Activated CD4-positive, alpha-beta T cell treated with anti-CD3 and anti-CD28 coated beads, Interleukin-2, amount 10 ng/mL, durations not matched to agents 7 days and 5 days (primary cell): ENCODE measurements at regions not wholly inside any gene's neighbourhood (a gene's known extent, or its start where the extent isn't known, plus 50 kb on each side); places are given as distances from the start of the nearest gene placed in this dataset.
"Not testable (repeated sequence)": the region's sequence is repeated elsewhere in the genome, so short reads cannot be mapped to it uniquely, and the experiment has no call there.

Experiments
- CTCF ChIA-PET: fragments of 350-600 bp; sonication (Branson Sonifier 250); formaldehyde crosslinking; loops from one replicate; lab custom pipeline; 2021; ENCODE audit warnings: antibody characterized with exemption; lab: Charles Lee
- POLR2A ChIA-PET: fragments of 350-600 bp; sonication (Branson Sonifier 250); formaldehyde crosslinking; loops from one replicate; lab custom pipeline; 2021; ENCODE audit warnings: antibody characterized with exemption; lab: Charles Lee
- DNase-seq: peaks from one replicate; pipeline ENCODE4 v3.0.0-alpha.2; 2020
- H3K27ac Mint-ChIP-seq: one replicate; pipeline ENCODE4 v1.8.0; 2021; ENCODE audit warnings: mild to moderate bottlenecking, moderate library complexity, mixed read lengths
- H3K27me3 Mint-ChIP-seq: one replicate; pipeline ENCODE4 v1.8.0; 2021; ENCODE audit warnings: mixed read lengths
- H3K36me3 Mint-ChIP-seq: one replicate; pipeline ENCODE4 v1.8.0; 2021; ENCODE audit warnings: low read depth, mixed read lengths
- H3K4me1 Mint-ChIP-seq: one replicate; pipeline ENCODE4 v1.8.0; 2021; ENCODE audit warnings: mixed read lengths
- H3K4me3 Mint-ChIP-seq: one replicate; pipeline ENCODE4 v1.8.0; 2021; ENCODE audit warnings: mild to moderate bottlenecking, moderate library complexity, mixed read lengths
- H3K9me3 Mint-ChIP-seq: one replicate; pipeline ENCODE4 v1.8.0; 2021; ENCODE audit warnings: mixed read lengths

GRCh38 chr11:93059117-93059957, 89.9 kb downstream of the MTNR1B start:
- H3K4me1 Mint-ChIP-seq = peaks cover 3% of the 10 kb centered on the region
- H3K9me3 Mint-ChIP-seq = peaks cover 4% of the 10 kb centered on the region
- H3K27ac Mint-ChIP-seq = no peak overlapping the region
- H3K36me3 Mint-ChIP-seq = no peaks in the 10 kb centered on the region
- peaks cover 1% of the 10 kb centered on the region for H3K27me3 Mint-ChIP-seq
- H3K4me3 Mint-ChIP-seq = no peak overlapping the region
- DNase-seq = no peak
- CTCF ChIA-PET = no interaction called here
- POLR2A ChIA-PET = no interaction called here

GRCh38 chr11:93063086-93063485, 93.6 kb downstream of the MTNR1B start:
- Mint-ChIP-seq H3K27me3 (peaks cover 1% of the 10 kb centered on the region), H3K36me3 (no peaks in the 10 kb centered on the region), H3K9me3 (no peaks in the 10 kb centered on the region), H3K4me1 (no peaks in the 10 kb centered on the region), H3K4me3 (no peak overlapping the region), H3K27ac (no peak overlapping the region)
- no peak for DNase-seq
- POLR2A ChIA-PET = no interaction called here
- CTCF ChIA-PET = no interaction called here

DNA sequence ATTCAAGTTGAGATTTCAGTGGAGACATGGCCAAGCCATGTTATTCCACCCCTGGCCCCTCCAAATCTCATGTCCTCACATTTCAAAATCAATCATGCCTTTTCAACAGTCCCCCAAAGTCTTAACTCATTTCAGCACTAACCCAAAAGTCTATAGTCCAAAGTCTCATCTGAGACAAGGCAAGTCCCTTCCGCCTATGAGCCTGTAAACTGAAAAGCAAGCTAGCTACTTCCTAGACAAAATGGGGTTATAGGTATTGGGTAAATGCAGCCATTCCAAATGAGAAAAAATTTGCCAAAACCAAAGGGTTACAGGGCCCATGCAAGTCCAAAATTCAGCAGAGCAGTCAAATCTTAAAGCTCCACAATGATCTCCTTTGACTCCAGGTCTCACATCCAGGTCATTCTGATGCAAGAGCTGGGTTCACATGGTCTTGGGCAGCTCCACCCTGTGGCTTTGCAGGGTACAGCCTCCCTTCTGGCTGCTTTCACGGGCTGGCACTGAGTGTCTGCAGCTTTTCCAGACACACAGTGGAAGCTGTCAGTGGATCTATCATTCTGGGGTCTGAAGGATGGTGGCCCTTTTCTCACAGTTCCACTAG, 95.7 kb downstream of the MTNR1B start:
- POLR2A ChIA-PET, H3K4me1 Mint-ChIP-seq, H3K9me3 Mint-ChIP-seq, H3K27ac Mint-ChIP-seq, H3K4me3 Mint-ChIP-seq, DNase-seq, H3K27me3 Mint-ChIP-seq, H3K36me3 Mint-ChIP-seq: not testable (repeated sequence)
- CTCF ChIA-PET = interaction anchor here (0.6 kb wide), 1 partner anchor 12 kb away, joined by 3 read pairs; no protein-coding TSS in a partner anchor

- CTCF ChIA-PET = interaction anchor here (1.4 kb wide), 1 partner anchor 14 kb away, joined by 3 read pairs; no protein-coding TSS in a partner anchor
- POLR2A ChIA-PET = no interaction called here
These were observed 98.5 kb downstream of the MTNR1B start for GRCh38 chr11:93067881-93068390.

DNA sequence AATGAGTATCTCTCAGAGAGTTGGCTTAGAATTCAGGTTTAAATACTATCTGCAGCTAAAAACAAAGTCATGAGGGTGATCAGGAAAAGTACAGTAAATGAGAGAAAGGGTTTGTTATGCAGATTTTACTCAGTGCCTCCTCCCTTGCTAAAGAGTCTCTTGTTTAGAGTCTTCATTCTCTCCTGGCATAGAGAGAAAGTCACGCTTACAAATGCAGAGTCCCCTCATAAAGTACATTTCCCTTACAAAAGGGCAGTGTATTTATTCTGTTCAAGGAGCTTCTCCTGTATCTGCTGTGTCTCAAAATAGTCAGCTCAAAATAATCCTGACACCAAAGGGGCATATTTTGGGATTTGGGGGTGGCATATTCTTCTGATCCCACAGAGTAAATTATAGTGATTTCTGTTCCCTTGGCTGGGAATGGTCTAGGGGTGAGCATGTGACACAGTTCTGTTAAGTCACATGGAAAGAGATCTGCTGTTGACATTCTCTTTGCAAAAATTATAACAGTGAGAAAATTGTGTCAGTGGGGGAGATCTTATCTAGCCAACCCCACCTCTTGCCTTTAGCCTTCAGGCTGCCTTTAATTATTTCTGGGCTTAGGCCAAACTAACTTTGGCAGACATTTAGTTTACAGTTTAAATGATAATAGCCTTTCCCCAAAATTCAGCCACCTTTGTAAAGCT, 102.9 kb downstream of the MTNR1B start:
- no peak overlapping the region for H3K4me3 Mint-ChIP-seq
- H3K27ac Mint-ChIP-seq = no peak overlapping the region
- CTCF ChIA-PET = no interaction called here
- H3K27me3 Mint-ChIP-seq = peaks cover 8% of the 10 kb centered on the region
- no peaks in the 10 kb centered on the region for H3K36me3 Mint-ChIP-seq
- POLR2A ChIA-PET = no interaction called here
- H3K9me3 Mint-ChIP-seq = no peaks in the 10 kb centered on the region
- H3K4me1 Mint-ChIP-seq = no peaks in the 10 kb centered on the region
- no peak for DNase-seq

More at GRCh38 chr11:93067881-93068390, 98.5 kb downstream of the MTNR1B start:
- Mint-ChIP-seq H3K36me3 (no peaks in the 10 kb centered on the region), H3K27ac (no peak overlapping the region), H3K4me3 (no peak overlapping the region), H3K9me3 (no peaks in the 10 kb centered on the region), H3K4me1 (no peaks in the 10 kb centered on the region), H3K27me3 (peaks cover 8% of the 10 kb centered on the region)
- DNase-seq = no peak

GRCh38 chr11:93073026-93073425, 103.6 kb downstream of the MTNR1B start:
- ChIA-PET POLR2A (no interaction called here), CTCF (no interaction called here)
- H3K27ac Mint-ChIP-seq = no peak overlapping the region
- no peaks in the 10 kb centered on the region for H3K9me3 Mint-ChIP-seq
- H3K4me1 Mint-ChIP-seq = no peaks in the 10 kb centered on the region
- no peak for DNase-seq
- no peak overlapping the region for H3K4me3 Mint-ChIP-seq
- no peaks in the 10 kb centered on the region for H3K36me3 Mint-ChIP-seq
- peaks cover 8% of the 10 kb centered on the region for H3K27me3 Mint-ChIP-seq

DNA sequence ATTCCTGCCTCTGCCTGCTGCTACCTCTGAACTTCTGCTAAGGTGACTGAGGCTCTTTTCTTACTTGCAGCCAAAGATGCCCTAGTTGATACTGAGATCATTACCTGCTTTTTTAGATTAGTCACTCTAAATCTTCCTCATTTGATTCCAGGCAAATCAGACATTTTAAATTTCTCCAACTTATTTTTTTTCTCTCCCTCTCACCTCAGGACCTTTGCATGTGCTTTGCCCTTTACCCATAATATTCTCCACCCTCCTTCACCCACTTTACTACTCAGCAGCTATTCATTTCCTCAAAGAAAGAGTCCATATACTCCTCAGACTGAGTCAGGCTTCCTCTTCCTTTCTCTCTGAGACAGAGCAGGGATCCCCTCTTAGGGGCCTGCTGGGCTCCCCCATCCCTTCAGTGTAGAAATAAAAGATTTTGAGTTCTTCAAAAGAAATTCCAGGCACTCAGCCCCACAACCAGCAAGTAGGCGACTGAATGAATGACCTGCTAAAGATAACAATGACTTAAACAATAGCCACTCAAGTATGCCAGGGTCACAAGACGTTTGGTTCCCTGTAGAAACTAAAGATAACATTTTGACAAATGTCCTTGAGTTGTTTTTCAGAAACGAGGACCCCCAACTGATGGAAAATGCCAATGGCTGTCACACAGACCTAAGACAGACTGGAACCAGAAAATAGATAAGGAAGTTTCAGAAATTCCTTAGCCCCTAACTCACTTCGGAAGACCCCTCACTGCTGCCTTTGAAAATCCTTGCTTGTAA, 104.2 kb downstream of the MTNR1B start:
- no peak for DNase-seq
- no peaks in the 10 kb centered on the region for H3K4me1 Mint-ChIP-seq
- no peaks in the 10 kb centered on the region for H3K36me3 Mint-ChIP-seq
- no peaks in the 10 kb centered on the region for H3K9me3 Mint-ChIP-seq
- H3K27me3 Mint-ChIP-seq = peaks cover 5% of the 10 kb centered on the region
- ChIA-PET CTCF (no interaction called here), POLR2A (no interaction called here)
- H3K27ac Mint-ChIP-seq = no peak overlapping the region
- H3K4me3 Mint-ChIP-seq = no peak overlapping the region

- no peaks in the 10 kb centered on the region for H3K9me3 Mint-ChIP-seq
- no peak for DNase-seq
- peaks cover 3% of the 10 kb centered on the region for H3K27me3 Mint-ChIP-seq
- no peak overlapping the region for H3K4me3 Mint-ChIP-seq
- ChIA-PET POLR2A (no interaction called here), CTCF (no interaction called here)
- no peaks in the 10 kb centered on the region for H3K36me3 Mint-ChIP-seq
- H3K4me1 Mint-ChIP-seq = no peaks in the 10 kb centered on the region
- H3K27ac Mint-ChIP-seq = no peak overlapping the region
These were observed 104.9 kb downstream of the MTNR1B start for GRCh38 chr11:93074352-93074751.

DNA sequence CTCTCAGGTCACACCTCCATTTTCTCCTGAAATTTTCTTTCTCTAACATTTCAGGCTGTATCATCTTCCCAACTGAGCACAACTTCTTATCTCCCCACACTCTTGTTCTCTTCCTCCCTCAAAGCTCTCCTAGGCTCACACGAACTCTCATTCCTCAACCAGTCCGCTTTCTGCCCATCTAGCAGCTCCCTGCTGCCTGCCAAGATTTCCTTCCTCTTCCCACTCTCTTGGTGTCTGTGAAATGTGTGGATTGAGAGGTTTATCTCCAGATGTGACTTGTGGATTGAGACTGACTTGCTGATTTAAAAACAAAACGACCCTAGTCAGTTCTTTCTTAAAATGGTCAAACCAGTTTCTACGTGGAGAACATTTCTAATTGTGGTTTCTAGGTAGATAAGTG, 106.3 kb downstream of the MTNR1B start:
- H3K4me1 Mint-ChIP-seq = no peaks in the 10 kb centered on the region
- no peaks in the 10 kb centered on the region for H3K36me3 Mint-ChIP-seq
- ChIA-PET CTCF (no interaction called here), POLR2A (no interaction called here)
- no peaks in the 10 kb centered on the region for H3K27me3 Mint-ChIP-seq
- H3K27ac Mint-ChIP-seq = no peak overlapping the region
- no peak for DNase-seq
- H3K9me3 Mint-ChIP-seq = no peaks in the 10 kb centered on the region
- H3K4me3 Mint-ChIP-seq = no peak overlapping the region

DNA sequence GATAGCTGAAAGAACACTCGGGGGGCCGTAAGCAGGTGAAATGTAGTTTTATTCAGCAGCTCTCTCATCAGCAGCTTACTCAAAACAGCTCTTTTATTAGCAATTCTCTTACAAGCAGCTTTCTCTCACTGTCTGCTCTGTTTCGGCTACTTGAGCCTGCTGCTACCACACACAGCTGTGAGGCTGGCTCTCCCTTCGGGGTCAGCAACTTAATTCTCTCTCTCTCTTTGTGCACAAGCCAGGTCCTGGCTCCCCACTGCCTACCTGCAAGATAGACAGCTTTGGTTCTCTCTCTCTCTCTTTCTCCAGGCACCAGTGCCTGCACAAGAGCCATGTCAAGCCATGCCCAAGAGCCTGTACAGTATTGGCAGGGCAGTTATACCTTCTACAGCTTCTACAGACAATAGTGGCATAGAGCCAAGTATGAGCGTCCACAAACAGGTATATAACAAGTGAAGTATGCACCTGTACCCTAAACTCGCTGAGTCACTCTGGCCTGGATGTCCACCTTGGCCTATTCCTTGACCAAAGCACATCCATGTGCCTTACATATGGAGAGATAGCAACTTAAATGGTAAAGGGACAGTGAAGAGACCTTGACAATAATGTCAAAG, 110.8 kb downstream of the MTNR1B start:
- no peak overlapping the region for H3K27ac Mint-ChIP-seq
- POLR2A ChIA-PET = no interaction called here
- no peak overlapping the region for H3K4me3 Mint-ChIP-seq
- CTCF ChIA-PET = no interaction called here
- no peak for DNase-seq
- H3K36me3 Mint-ChIP-seq = no peaks in the 10 kb centered on the region
- H3K27me3 Mint-ChIP-seq = peaks cover 2% of the 10 kb centered on the region
- H3K9me3 Mint-ChIP-seq = no peaks in the 10 kb centered on the region
- no peaks in the 10 kb centered on the region for H3K4me1 Mint-ChIP-seq

- Mint-ChIP-seq H3K27me3 (peaks cover 2% of the 10 kb centered on the region), H3K36me3 (no peaks in the 10 kb centered on the region), H3K4me3 (no peak overlapping the region), H3K9me3 (no peaks in the 10 kb centered on the region), H3K27ac (no peak overlapping the region), H3K4me1 (no peaks in the 10 kb centered on the region)
- DNase-seq = no peak
- ChIA-PET POLR2A (no interaction called here), CTCF (interaction anchor here (0.9 kb wide), 1 partner anchor 14 kb away, joined by 3 read pairs; no protein-coding TSS in a partner anchor)
These were observed 112.2 kb downstream of the MTNR1B start for GRCh38 chr11:93081694-93082093.

DNA sequence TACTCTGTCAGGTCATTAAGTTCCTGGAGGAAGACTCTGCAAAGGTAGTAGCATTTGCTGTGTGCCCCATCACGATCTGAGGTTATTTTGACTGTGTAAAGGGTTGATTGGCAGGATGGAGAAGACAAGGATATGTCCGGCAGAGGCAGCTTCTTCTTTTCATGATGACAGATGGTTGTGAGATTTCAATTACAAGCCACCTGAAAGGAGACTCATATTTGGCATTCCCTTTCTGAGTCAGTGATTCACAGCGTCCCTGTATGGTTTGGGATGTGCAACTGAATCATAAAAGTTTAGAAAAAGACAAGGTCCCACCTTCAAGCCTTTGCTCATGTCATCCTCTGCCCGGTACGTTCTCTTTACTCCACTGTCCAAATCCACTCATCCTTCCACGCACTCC, 113.4 kb downstream of the MTNR1B start:
- Mint-ChIP-seq H3K4me1 (no peaks in the 10 kb centered on the region), H3K27me3 (peaks cover 2% of the 10 kb centered on the region), H3K36me3 (no peaks in the 10 kb centered on the region), H3K9me3 (no peaks in the 10 kb centered on the region), H3K27ac (no peak overlapping the region), H3K4me3 (no peak overlapping the region)
- ChIA-PET POLR2A (no interaction called here), CTCF (no interaction called here)
- DNase-seq = no peak
